Thyroid gland (tissue), 4 donors: ENCODE measurements at regions not wholly inside any gene's neighbourhood (a gene's known extent, or its start where the extent isn't known, plus 50 kb on each side); places are given as distances from the start of the nearest gene placed in this dataset.

Experiments used
- CTCF ChIP-seq, 6 experiments: fragments of 200-600 bp in 3 of 6; fragments of 450-650 bp in 3 of 6; sonication (generic) in 3 of 6; IDR thresholded peaks; one replicate each; pipeline ENCODE4 v1.5.1; 2016 to 2019; ENCODE audit warnings: antibody characterized with exemption in 6 of 6, mild to moderate bottlenecking in 2 of 6, inconsistent platforms in 1 of 6, moderate library complexity in 1 of 6
- POLR2A ChIP-seq, 2 donors: fragments of 450-650 bp; IDR thresholded peaks; one replicate each; pipeline ENCODE4 v1.6.1; 2017; ENCODE audit warnings: antibody characterized with exemption in 2 of 2, mild to moderate bottlenecking in 2 of 2, moderate library complexity in 1 of 2

- TF ChIP-seq CTCF (IDR thresholded peaks at IDR 0.05) (no peak), POLR2A (IDR thresholded peaks at IDR 0.05) (no peak)
Measured at GRCh38 chr11:115892016-115892415, 387.8 kb upstream of the CADM1 start.
